ENCODE measurements at regions not wholly inside any gene's neighbourhood (a gene's known extent, or its start where the extent isn't known, plus 50 kb on each side); places are given as distances from the start of the nearest gene placed in this dataset.

- no peak overlapping the region for H3K9ac ChIP-seq (ENCODE audit: low read depth in 1 of 2, low read length in 2 of 2)
These were observed 51.5 kb upstream of the ARID1B start for GRCh38 chr6:156725712-156726111.

GRCh38 chr6:156720691-156721685, 56.2 kb upstream of the ARID1B start:
- peak overlapping the region; percentile 61 to 83 for H3K4me3 ChIP-seq (ENCODE audit: low read depth in 1 of 2, low read length in 2 of 2)
- H3K9ac ChIP-seq (ENCODE audit: low read depth in 1 of 2, low read length in 2 of 2), result peak overlapping the region; percentile 77 to 89
- no peaks in the 10 kb centered on the region for H3K36me3 ChIP-seq (ENCODE audit: control insufficient read depth in 1 of 2, insufficient read depth in 2 of 2, low read length in 2 of 2)
- H3K4me1 ChIP-seq (ENCODE audit: control insufficient read depth in 1 of 2, insufficient read depth in 2 of 2, low read length in 2 of 2), result peaks cover 26% of the 10 kb centered on the region in 2 donors
- no peaks in the 10 kb centered on the region for H3K9me3 ChIP-seq (ENCODE audit: control insufficient read depth in 1 of 2, low read length in 2 of 2)
- no peaks in the 10 kb centered on the region for H3K27me3 ChIP-seq (ENCODE audit: control insufficient read depth in 1 of 2, insufficient read depth in 2 of 2, low read length in 2 of 2)
- H3K27ac ChIP-seq (ENCODE audit: low read depth, low read length), result peak overlapping the region; percentile 88

More at GRCh38 chr6:156725712-156726111, 51.5 kb upstream of the ARID1B start:
- peaks cover 13 to 14% of the 10 kb centered on the region in 2 donors for H3K4me1 ChIP-seq (ENCODE audit: control insufficient read depth in 1 of 2, insufficient read depth in 2 of 2, low read length in 2 of 2)
- no peaks in the 10 kb centered on the region for H3K9me3 ChIP-seq (ENCODE audit: control insufficient read depth in 1 of 2, low read length in 2 of 2)
- no peaks in the 10 kb centered on the region for H3K27me3 ChIP-seq (ENCODE audit: control insufficient read depth in 1 of 2, insufficient read depth in 2 of 2, low read length in 2 of 2)
- H3K36me3 ChIP-seq (ENCODE audit: control insufficient read depth in 1 of 2, insufficient read depth in 2 of 2, low read length in 2 of 2), result no peaks in the 10 kb centered on the region
- no peak overlapping the region for H3K27ac ChIP-seq (ENCODE audit: low read depth, low read length)
- H3K4me3 ChIP-seq (ENCODE audit: low read depth in 1 of 2, low read length in 2 of 2), result no peak overlapping the region

GRCh38 chr6:156719720-156720563, 57.2 kb upstream of the ARID1B start:
- Histone ChIP-seq H3K36me3 (ENCODE audit: control insufficient read depth in 1 of 2, insufficient read depth in 2 of 2, low read length in 2 of 2) (no peaks in the 10 kb centered on the region), H3K27me3 (ENCODE audit: control insufficient read depth in 1 of 2, insufficient read depth in 2 of 2, low read length in 2 of 2) (no peaks in the 10 kb centered on the region), H3K27ac (ENCODE audit: low read depth, low read length) (peak overlapping the region; percentile 94), H3K4me1 (ENCODE audit: control insufficient read depth in 1 of 2, insufficient read depth in 2 of 2, low read length in 2 of 2) (peaks cover 26 to 35% of the 10 kb centered on the region in 2 donors), H3K9ac (ENCODE audit: low read depth in 1 of 2, low read length in 2 of 2) (peak overlapping the region; percentile 77 to 89), H3K9me3 (ENCODE audit: control insufficient read depth in 1 of 2, low read length in 2 of 2) (no peaks in the 10 kb centered on the region), H3K4me3 (ENCODE audit: low read depth in 1 of 2, low read length in 2 of 2) (peak overlapping the region; percentile 62 to 83)

GRCh38 chr6:156719395-156719719, 57.8 kb upstream of the ARID1B start:
- Histone ChIP-seq H3K4me1 (ENCODE audit: control insufficient read depth in 1 of 2, insufficient read depth in 2 of 2, low read length in 2 of 2) (peaks cover 26 to 40% of the 10 kb centered on the region in 2 donors), H3K36me3 (ENCODE audit: control insufficient read depth in 1 of 2, insufficient read depth in 2 of 2, low read length in 2 of 2) (no peaks in the 10 kb centered on the region), H3K4me3 (ENCODE audit: low read depth in 1 of 2, low read length in 2 of 2) (peak overlapping the region; percentile 62 to 83), H3K9ac (ENCODE audit: low read depth in 1 of 2, low read length in 2 of 2) (peak overlapping the region; percentile 65 to 89), H3K27ac (ENCODE audit: low read depth, low read length) (peak overlapping the region; percentile 94), H3K27me3 (ENCODE audit: control insufficient read depth in 1 of 2, insufficient read depth in 2 of 2, low read length in 2 of 2) (no peaks in the 10 kb centered on the region), H3K9me3 (ENCODE audit: control insufficient read depth in 1 of 2, low read length in 2 of 2) (no peaks in the 10 kb centered on the region)

GRCh38 chr6:156718647-156719394, 58.4 kb upstream of the ARID1B start:
- Histone ChIP-seq H3K27ac (ENCODE audit: low read depth, low read length) (peak overlapping the region; percentile 94), H3K36me3 (ENCODE audit: control insufficient read depth in 1 of 2, insufficient read depth in 2 of 2, low read length in 2 of 2) (no peaks in the 10 kb centered on the region), H3K9me3 (ENCODE audit: control insufficient read depth in 1 of 2, low read length in 2 of 2) (no peaks in the 10 kb centered on the region), H3K27me3 (ENCODE audit: control insufficient read depth in 1 of 2, insufficient read depth in 2 of 2, low read length in 2 of 2) (no peaks in the 10 kb centered on the region), H3K4me1 (ENCODE audit: control insufficient read depth in 1 of 2, insufficient read depth in 2 of 2, low read length in 2 of 2) (peaks cover 26 to 40% of the 10 kb centered on the region in 2 donors), H3K9ac (ENCODE audit: low read depth in 1 of 2, low read length in 2 of 2) (no peak overlapping the region), H3K4me3 (ENCODE audit: low read depth in 1 of 2, low read length in 2 of 2) (peak overlapping the region; percentile 62 to 83)

GRCh38 chr6:156717542-156717941, 59.6 kb upstream of the ARID1B start:
- Histone ChIP-seq H3K4me3 (ENCODE audit: low read depth in 1 of 2, low read length in 2 of 2) (no peak overlapping the region), H3K9me3 (ENCODE audit: control insufficient read depth in 1 of 2, low read length in 2 of 2) (no peaks in the 10 kb centered on the region), H3K4me1 (ENCODE audit: control insufficient read depth in 1 of 2, insufficient read depth in 2 of 2, low read length in 2 of 2) (peaks cover 26 to 40% of the 10 kb centered on the region in 2 donors), H3K27ac (ENCODE audit: low read depth, low read length) (no peak overlapping the region), H3K9ac (ENCODE audit: low read depth in 1 of 2, low read length in 2 of 2) (no peak overlapping the region), H3K36me3 (ENCODE audit: control insufficient read depth in 1 of 2, insufficient read depth in 2 of 2, low read length in 2 of 2) (no peaks in the 10 kb centered on the region), H3K27me3 (ENCODE audit: control insufficient read depth in 1 of 2, insufficient read depth in 2 of 2, low read length in 2 of 2) (no peaks in the 10 kb centered on the region)

GRCh38 chr6:156715839-156716238, 61.3 kb upstream of the ARID1B start:
- Histone ChIP-seq H3K36me3 (ENCODE audit: control insufficient read depth in 1 of 2, insufficient read depth in 2 of 2, low read length in 2 of 2) (no peaks in the 10 kb centered on the region), H3K27me3 (ENCODE audit: control insufficient read depth in 1 of 2, insufficient read depth in 2 of 2, low read length in 2 of 2) (no peaks in the 10 kb centered on the region), H3K9me3 (ENCODE audit: control insufficient read depth in 1 of 2, low read length in 2 of 2) (no peaks in the 10 kb centered on the region), H3K4me3 (ENCODE audit: low read depth in 1 of 2, low read length in 2 of 2) (peak overlapping the region; percentile 11 to 39), H3K9ac (ENCODE audit: low read depth in 1 of 2, low read length in 2 of 2) (peak overlapping the region in 1 of 2 donors; percentile 31), H3K27ac (ENCODE audit: low read depth, low read length) (peak overlapping the region; percentile 67), H3K4me1 (ENCODE audit: control insufficient read depth in 1 of 2, insufficient read depth in 2 of 2, low read length in 2 of 2) (peaks cover 14 to 28% of the 10 kb centered on the region in 2 donors)

- H3K36me3 ChIP-seq (ENCODE audit: control insufficient read depth in 1 of 2, insufficient read depth in 2 of 2, low read length in 2 of 2), result no peaks in the 10 kb centered on the region
- H3K9me3 ChIP-seq (ENCODE audit: control insufficient read depth in 1 of 2, low read length in 2 of 2), result no peaks in the 10 kb centered on the region
- no peaks in the 10 kb centered on the region for H3K27me3 ChIP-seq (ENCODE audit: control insufficient read depth in 1 of 2, insufficient read depth in 2 of 2, low read length in 2 of 2)
- H3K4me1 ChIP-seq (ENCODE audit: control insufficient read depth in 1 of 2, insufficient read depth in 2 of 2, low read length in 2 of 2), result peaks cover 0 to 14% of the 10 kb centered on the region in 2 donors
- H3K27ac ChIP-seq (ENCODE audit: low read depth, low read length), result no peak overlapping the region
- H3K9ac ChIP-seq (ENCODE audit: low read depth in 1 of 2, low read length in 2 of 2), result no peak overlapping the region
- no peak overlapping the region for H3K4me3 ChIP-seq (ENCODE audit: low read depth in 1 of 2, low read length in 2 of 2)
These were observed 63.6 kb upstream of the ARID1B start for GRCh38 chr6:156713548-156713947.

- no peak overlapping the region for H3K27ac ChIP-seq (ENCODE audit: low read depth, low read length)
- no peak overlapping the region for H3K9ac ChIP-seq (ENCODE audit: low read depth in 1 of 2, low read length in 2 of 2)
- no peaks in the 10 kb centered on the region for H3K27me3 ChIP-seq (ENCODE audit: control insufficient read depth in 1 of 2, insufficient read depth in 2 of 2, low read length in 2 of 2)
- H3K9me3 ChIP-seq (ENCODE audit: control insufficient read depth in 1 of 2, low read length in 2 of 2), result no peaks in the 10 kb centered on the region
- peaks cover 0 to 11% of the 10 kb centered on the region in 2 donors for H3K4me1 ChIP-seq (ENCODE audit: control insufficient read depth in 1 of 2, insufficient read depth in 2 of 2, low read length in 2 of 2)
- no peaks in the 10 kb centered on the region for H3K36me3 ChIP-seq (ENCODE audit: control insufficient read depth in 1 of 2, insufficient read depth in 2 of 2, low read length in 2 of 2)
- H3K4me3 ChIP-seq (ENCODE audit: low read depth in 1 of 2, low read length in 2 of 2), result no peak overlapping the region
These were observed 66.7 kb upstream of the ARID1B start for GRCh38 chr6:156710479-156710878.

All from duodenal mucosa (tissue), 2 donors.